A673 (cell line): ENCODE measurements at regions not wholly inside any gene's neighbourhood (a gene's known extent, or its start where the extent isn't known, plus 50 kb on each side); places are given as distances from the start of the nearest gene placed in this dataset.

ENCODE experiments used
- EZH2 ChIP-seq: fragments of 200-600 bp; sonication (generic); IDR thresholded peaks from 2 replicates; pipeline ENCODE4 v1.6.1; 2017; ENCODE audit warnings: borderline replicate concordance, low read depth, mild to moderate bottlenecking, mixed read lengths, antibody characterized with exemption, low read length; ENCODE audit not compliant: poor library complexity, severe bottlenecking
- TF ChIP-seq, protein P1 (sequence below): fragments of 300-800, 200-600 bp; sonication (generic); conservative IDR thresholded peaks from 2 replicates; pipeline ENCODE4 v1.5.1; 2017; ENCODE audit warnings: low read depth, mild to moderate bottlenecking, antibody characterized with exemption, low read length, moderate library complexity, mixed read lengths

- TF ChIP-seq, protein P1, sequence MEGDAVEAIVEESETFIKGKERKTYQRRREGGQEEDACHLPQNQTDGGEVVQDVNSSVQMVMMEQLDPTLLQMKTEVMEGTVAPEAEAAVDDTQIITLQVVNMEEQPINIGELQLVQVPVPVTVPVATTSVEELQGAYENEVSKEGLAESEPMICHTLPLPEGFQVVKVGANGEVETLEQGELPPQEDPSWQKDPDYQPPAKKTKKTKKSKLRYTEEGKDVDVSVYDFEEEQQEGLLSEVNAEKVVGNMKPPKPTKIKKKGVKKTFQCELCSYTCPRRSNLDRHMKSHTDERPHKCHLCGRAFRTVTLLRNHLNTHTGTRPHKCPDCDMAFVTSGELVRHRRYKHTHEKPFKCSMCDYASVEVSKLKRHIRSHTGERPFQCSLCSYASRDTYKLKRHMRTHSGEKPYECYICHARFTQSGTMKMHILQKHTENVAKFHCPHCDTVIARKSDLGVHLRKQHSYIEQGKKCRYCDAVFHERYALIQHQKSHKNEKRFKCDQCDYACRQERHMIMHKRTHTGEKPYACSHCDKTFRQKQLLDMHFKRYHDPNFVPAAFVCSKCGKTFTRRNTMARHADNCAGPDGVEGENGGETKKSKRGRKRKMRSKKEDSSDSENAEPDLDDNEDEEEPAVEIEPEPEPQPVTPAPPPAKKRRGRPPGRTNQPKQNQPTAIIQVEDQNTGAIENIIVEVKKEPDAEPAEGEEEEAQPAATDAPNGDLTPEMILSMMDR, result no peak
- TF ChIP-seq EZH2, result no peak
Observed at GRCh38 chr19:31572102-31572975, 223.1 kb upstream of the TSHZ3 start.
